ENCODE measurements at regions not wholly inside any gene's neighbourhood (a gene's known extent, or its start where the extent isn't known, plus 50 kb on each side); places are given as distances from the start of the nearest gene placed in this dataset.

DNA sequence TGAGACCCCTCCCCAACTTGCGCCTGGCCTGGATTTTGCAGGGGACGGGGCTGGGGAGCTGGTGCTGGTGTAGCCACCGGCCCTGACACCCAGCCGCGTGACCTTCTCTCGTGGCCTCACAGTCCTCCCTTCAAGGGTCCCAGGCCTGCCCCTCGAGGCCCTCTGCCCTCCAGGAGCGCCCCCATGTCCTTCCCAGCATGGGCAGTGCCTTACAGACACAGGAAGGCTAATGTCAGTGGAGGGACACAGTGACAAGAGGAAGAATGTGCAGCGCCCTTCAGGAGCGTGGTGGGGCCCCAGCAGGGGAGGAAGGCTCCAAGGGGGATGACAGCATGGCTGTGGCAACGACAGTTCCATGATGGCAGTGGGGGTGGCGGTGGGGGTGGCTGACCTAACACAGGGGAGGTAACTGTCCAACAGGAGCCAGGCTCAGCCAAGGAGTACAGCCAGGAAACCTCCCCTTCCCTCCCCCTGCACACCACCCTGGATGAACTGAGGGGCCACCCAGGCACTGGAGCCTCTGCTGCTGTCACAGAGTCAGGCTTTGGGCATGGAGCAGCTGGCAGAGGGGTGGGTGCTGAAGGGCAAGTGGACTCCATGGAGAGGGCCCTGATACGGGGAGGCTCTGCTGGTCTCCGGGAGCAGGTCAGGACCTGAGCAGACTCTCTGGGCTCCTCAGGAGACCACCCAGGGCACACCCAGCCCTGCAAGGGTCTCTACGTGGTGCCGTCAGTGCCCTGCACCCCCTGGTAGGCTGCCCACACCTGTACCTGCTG, 76.0 kb upstream of the RET start:
- TF ChIP-seq FOXK2 (IDR thresholded peaks at IDR 0.05) (no peak), L3MBTL2 (conservative IDR thresholded peaks at IDR 0.05) (no peak), FOXA1 (IDR thresholded peaks at IDR 0.05) (no peak)

Data from HEK293T (cell line).